ENCODE measurements at regions not wholly inside any gene's neighbourhood (a gene's known extent, or its start where the extent isn't known, plus 50 kb on each side); places are given as distances from the start of the nearest gene placed in this dataset.

GRCh38 chr3:144893980-144894379, 922.4 kb downstream of the DIPK2A start:
- TF ChIP-seq POLR2A (IDR thresholded peaks at IDR 0.05; ENCODE audit: low read depth, low read length) (no peak), PAX5 (IDR thresholded peaks at IDR 0.05; ENCODE audit: insufficient read depth, low read length, severe bottlenecking) (no peak), TAF1 (IDR thresholded peaks at IDR 0.05; ENCODE audit: low read depth, low read length) (no peak), POU2F2 (IDR thresholded peaks at IDR 0.05; ENCODE audit: low read depth, low read length) (no peak), SPI1 (IDR thresholded peaks at IDR 0.05; ENCODE audit: low read depth, low read length) (no peak)

Measured in GM12891 (cell line).